GM18499 (cell line): ENCODE measurements at regions not wholly inside any gene's neighbourhood (a gene's known extent, or its start where the extent isn't known, plus 50 kb on each side); places are given as distances from the start of the nearest gene placed in this dataset.
"Not testable (repeated sequence)": the region's sequence is repeated elsewhere in the genome, so short reads cannot be mapped to it uniquely, and the experiment has no call there.

ENCODE experiments used
- ATAC-seq: cut with Tn5 transposase; IDR thresholded peaks from one replicate; pipeline ENCODE4 v1.9.1; 2021; ENCODE audit warnings: moderate number of reproducible peaks; ENCODE audit not compliant: insufficient read depth, unreplicated experiment

GRCh38 chr21:35982717-35983116, 77.6 kb downstream of the SETD4 start:
- ATAC-seq = no peak

DNA sequence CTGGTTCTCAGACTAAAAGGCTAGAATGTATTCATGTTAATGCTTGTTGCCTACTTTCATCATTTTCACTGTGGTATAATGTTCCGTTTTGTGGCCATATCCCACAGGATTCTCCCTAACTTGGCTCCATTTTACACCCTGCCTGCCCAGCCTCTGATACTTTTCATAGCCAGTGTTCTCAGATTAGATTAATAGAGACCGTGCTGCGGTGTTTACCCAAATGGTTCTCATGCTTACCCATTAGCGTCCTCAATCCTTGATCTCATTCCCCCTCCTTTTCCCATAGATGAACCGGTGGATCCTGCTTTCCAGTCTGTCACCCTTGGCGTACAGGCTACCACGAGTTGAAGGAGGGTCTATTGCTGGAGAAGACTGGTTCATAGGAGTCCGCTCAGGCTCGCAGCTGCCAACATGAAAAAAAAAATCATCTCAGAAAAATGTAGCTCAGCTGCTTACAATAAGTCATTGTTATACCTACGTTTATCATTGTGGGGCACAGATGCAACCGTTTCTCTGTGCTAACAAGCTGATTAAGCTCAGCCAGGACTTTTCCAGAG, 78.7 kb downstream of the SETD4 start:
- ATAC-seq = no peak

DNA sequence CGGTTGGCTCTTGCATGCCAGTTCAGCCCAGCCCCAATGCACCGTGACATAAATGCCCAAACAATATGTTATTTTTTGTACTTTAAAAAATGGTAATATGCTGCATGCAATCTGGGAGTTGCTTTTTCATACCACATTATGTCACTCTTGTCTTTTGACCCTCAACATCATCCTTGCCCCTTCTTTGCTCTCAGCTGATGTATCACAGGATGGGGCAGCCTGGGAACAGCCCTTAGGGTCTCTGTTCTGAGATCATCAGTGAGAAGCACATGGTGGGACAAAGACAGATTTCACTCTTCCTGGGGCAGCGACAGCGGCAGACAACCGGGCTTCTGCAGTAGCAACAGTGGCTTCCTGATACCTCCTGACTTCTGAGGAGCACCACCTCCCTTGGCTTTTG, 79.5 kb downstream of the SETD4 start:
- ATAC-seq = no peak

DNA sequence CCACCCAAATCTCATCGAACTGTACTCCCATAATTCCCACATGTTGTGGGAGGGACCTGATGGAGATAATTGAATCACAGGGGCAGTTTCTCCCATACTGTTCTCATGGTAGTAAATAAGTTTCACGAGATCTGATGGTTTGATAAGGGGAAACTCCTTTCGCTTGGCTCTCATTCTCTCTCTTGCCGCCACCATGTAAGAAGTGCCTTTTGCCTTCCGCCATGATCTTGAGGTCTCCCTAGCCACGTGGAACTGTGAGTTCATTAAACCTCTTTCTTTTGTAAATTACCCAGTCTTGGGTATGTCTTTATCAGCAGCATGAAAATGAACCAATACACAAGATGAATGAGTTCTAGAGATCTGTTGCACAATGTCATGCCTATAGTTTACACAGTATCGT, 82.5 kb downstream of the SETD4 start:
- ATAC-seq = not testable (repeated sequence)

DNA sequence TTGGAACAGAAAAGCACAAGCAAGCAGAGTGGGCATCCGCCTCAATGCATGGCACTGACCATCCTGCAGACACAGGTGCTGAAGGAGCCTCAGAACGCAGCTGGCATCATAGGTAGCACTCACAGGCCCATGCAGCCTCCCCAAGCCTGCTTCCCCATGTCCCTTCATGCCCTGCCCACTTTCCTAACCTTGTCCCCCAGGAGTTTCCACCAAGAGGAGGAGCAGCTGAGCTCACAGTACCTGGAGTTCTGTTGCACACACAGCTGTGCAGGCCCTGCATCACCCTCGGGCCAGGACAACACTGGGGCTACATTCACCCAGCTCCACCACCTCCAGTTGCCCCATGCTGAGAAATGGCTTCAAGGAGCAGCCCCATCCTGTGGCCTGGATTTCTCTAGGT, 83.4 kb downstream of the SETD4 start:
- ATAC-seq = no peak

- no peak for ATAC-seq
Observed at GRCh38 chr21:35976481-35976880, 83.8 kb downstream of the SETD4 start.

GRCh38 chr21:35974775-35975174, 85.6 kb downstream of the SETD4 start:
- no peak for ATAC-seq

GRCh38 chr21:35971824-35972223, 88.5 kb downstream of the SETD4 start:
- no peak for ATAC-seq

DNA sequence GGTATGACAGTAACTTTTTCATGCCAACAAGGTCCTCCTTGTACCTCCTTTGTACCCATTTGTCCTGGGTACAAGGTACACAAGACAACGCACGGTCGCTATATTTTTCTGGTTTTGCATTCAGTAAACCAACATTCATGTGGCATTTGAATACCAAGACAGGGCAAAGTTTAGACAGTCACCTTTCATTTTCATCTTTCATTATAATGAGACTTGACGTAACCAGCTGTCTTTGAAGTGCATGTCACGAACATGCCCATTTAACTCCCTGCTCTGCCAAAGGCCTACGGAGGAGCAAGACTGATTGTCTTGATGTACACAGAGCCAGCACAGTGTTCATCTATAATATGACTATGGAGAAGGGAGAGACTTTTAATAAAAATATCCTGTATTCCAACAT, 91.0 kb downstream of the SETD4 start:
- ATAC-seq = no peak

- no peak for ATAC-seq
Observed at GRCh38 chr21:35968564-35968963, 91.8 kb downstream of the SETD4 start.

DNA sequence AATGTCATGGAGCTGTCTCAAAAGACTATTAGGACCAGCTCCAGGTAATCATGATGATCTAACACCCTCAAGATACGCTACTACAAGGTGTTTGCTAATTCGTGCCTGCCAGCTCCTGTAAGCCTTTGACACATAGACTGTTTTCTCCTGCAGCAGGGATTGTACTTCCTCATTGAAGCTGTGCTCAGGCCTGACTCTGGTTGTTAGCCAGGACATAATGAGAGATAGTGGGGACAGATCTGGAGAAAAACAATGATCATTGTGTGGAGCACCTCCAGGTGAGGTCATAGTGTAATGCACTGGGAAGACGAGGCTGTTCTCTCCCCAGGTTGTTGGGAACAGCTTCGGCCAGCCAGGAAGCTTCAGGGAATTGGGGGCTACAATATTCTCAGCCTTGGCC, 94.6 kb downstream of the SETD4 start:
- ATAC-seq = no peak

- ATAC-seq = no peak
Observed at GRCh38 chr21:35963920-35964451, 96.3 kb downstream of the SETD4 start.

DNA sequence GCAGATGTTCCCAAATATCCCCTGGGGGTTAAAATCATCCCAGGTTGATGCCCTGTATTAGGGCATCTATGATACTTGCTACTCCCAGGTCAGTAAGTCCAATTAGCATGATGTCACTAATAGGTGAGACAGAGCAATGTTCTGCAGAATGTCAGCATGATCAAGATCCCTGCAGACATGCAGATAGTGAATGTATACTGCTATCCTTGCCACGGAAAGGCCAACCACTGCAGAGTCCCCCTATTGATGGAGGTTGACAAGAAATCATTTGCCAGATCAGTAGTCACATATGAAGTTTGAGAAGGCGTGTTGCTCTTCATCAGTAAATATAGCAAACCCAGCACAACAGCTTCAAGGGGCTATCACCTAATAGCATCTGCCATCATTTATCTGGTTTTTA, 97.4 kb downstream of the SETD4 start:
- no peak for ATAC-seq

GRCh38 chr21:35954066-35954465, 106.3 kb downstream of the SETD4 start:
- no peak for ATAC-seq

GRCh38 chr21:35953597-35953996, 106.7 kb downstream of the SETD4 start:
- no peak for ATAC-seq

DNA sequence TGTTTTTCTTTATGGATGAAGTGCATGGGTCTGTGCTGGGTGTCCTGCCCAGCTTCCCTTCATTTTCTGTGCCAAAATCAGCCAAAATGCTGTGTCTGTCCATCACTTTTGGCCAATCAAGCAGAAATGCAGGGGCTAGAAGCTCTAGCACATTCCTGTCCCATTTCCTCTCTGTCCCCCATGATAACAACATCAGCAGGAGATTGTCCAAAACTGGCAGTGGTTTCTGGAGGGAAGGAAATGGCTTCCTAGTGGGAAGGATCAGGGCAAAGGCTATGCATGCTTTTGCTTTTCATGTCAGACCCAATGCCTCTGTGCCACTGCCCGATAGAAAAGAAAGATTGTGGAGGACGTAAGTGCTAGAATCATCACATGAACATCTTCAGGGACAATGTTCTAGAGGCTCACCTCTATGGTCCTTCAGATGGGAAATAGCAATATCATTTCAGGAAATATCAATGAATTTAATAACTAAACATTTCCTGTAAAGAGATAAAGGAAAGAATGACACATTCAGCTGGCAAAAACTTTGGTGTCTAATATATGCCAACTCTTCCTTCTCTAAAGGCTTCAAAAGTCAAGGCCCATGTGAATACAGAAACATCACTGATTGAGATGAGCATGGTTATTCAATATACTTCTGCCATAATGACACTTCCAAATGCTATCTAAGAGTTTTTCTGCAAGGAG, 107.5 kb downstream of the SETD4 start:
- ATAC-seq = no peak

DNA sequence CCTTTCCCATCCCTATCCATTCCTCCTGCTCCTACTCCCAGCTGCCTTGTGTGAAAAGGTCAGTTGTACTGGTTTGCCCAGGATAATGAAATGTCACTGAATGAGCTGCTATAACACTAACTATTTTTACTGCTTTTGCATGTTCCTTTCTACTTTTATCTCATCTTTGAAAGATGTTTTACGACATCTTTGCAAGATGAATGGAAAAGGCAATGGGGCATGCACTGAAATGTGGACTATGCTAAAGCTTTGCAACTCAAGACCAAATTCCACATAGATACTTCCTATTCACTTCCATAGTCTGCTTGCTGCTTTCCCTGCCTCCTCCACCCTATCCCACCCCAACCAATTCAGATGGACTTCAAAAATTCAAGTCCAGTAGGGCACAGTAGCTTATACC, 111.3 kb downstream of the SETD4 start:
- ATAC-seq = no peak

DNA sequence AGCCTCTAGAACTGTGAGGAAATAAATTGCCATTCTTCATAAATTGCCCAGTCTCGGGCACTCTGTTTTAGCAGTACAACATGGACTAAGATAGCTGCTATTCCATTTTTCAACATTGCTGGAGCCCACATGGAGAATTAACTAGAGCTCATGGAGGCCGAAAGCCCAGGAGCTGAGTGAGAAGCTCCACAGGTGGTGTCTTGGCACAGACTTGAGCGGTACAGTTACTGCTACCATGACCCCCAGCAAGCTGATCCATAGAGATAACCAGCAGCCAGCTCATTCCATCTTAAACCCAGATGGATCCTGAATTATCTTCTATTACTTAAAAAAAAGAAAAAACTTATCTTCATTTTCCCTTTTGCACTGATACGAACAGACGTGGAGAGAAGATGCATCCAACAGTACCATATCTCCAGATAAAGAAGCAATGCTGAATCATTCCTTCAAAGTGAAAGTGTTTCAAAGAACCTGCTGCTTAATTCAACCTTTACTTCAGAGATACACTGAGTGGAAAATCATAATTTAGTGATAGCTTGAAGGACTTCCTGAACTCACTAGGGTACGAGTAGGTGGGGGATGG, 115.1 kb downstream of the SETD4 start:
- no peak for ATAC-seq

DNA sequence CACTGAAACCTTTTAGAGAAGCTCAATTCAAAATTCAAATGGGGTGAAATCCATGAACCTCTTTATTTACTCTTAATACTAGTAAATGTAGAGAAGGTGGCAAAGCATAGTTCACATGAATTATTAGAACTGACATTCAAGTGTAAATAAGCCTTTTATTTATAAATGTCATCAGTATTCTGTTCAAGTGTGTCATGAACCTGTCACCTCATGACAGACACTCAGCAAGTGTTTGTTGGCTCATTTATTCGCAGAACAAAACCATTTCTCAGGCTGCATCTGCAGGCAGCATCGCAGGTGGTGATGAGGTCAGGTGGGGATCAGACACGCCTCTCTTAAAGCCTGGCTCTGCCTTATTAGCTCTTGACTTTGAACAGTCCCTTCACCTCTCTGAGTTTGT, 116.6 kb downstream of the SETD4 start:
- ATAC-seq = no peak

DNA sequence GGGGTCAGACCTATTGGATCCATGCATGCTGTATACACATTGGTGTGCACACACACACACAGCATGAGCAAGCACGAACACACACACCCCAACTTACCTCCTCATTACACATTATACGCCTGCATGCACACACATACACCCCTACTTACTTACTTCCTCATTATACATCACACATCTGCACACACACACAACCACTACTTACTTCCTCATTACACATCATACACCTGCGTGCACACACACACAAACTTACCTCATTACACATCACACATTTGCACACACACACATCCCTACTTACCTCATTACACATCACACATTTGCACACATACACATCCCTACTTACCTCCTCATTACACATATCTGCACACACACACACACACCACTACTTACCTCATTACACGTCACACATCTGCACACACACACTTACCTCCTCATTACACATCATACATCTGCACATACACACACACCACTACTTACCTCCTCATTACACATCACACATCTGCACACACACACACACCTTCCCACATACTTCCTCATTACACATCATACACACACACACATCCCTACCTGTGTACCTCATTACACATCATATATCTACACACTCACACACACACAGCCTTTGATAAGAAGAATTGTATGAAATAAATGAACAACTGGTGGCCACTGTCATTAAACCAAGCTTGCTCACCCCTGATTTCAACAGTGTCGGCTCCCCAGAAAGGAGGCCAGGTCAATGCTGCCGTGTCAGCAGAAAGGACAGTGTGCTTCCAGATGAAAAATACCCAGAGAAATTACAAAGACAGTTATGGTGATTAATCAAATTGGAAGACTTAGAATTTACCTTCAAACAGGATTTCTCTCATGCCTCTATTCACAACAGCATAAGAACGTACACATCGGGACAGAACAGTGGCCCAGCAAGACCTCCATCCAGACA, 117.8 kb downstream of the SETD4 start:
- no peak for ATAC-seq
